Activated T-helper 1 cell treated with Interleukin-2 at 50 U/mL for 16 hours (primary cell): ENCODE measurements at regions not wholly inside any gene's neighbourhood (a gene's known extent, or its start where the extent isn't known, plus 50 kb on each side); places are given as distances from the start of the nearest gene placed in this dataset.
"Not testable (repeated sequence)": the region's sequence is repeated elsewhere in the genome, so short reads cannot be mapped to it uniquely, and the experiment has no call there.

Experiments used
- DNase-seq: peaks from one replicate; pipeline ENCODE4 v3.0.0-alpha.2; 2020; ENCODE audit warnings: low read depth

- DNase-seq, result no peak
These were observed 80.0 kb downstream of the GALR1 start for GRCh38 chr18:77329651-77330050.

- no peak for DNase-seq
These were observed 85.2 kb downstream of the GALR1 start for GRCh38 chr18:77334876-77335275.

- DNase-seq, result no peak
These were observed 88.0 kb downstream of the GALR1 start for GRCh38 chr18:77337604-77338003.

- no peak for DNase-seq
These were observed 89.4 kb downstream of the GALR1 start for GRCh38 chr18:77339093-77339492.

- DNase-seq, result no peak
These were observed 90.0 kb downstream of the GALR1 start for GRCh38 chr18:77339623-77340022.

- DNase-seq, result no peak
These were observed 91.2 kb downstream of the GALR1 start for GRCh38 chr18:77340815-77341214.

GRCh38 chr18:77341527-77342325 is 92.1 kb downstream of the GALR1 start:
- no peak for DNase-seq

GRCh38 chr18:77342736-77343135 is 93.1 kb downstream of the GALR1 start:
- no peak for DNase-seq

- DNase-seq, result no peak
These were observed 94.3 kb downstream of the GALR1 start for GRCh38 chr18:77343846-77344510.

- DNase-seq, result no peak
These were observed 95.3 kb downstream of the GALR1 start for GRCh38 chr18:77344786-77345500.

GRCh38 chr18:77346208-77346810 is 96.7 kb downstream of the GALR1 start:
- DNase-seq, result no peak

GRCh38 chr18:77353349-77353748 is 103.7 kb downstream of the GALR1 start:
- not testable (repeated sequence) for DNase-seq

- DNase-seq, result no peak
These were observed 110.1 kb downstream of the GALR1 start for GRCh38 chr18:77359561-77360314.

GRCh38 chr18:77360315-77361190 is 110.9 kb downstream of the GALR1 start:
- DNase-seq, result no peak

- no peak for DNase-seq
These were observed 111.7 kb downstream of the GALR1 start for GRCh38 chr18:77361382-77361781.

GRCh38 chr18:77365667-77366066 is 116.0 kb downstream of the GALR1 start:
- DNase-seq, result no peak

- no peak for DNase-seq
These were observed 116.5 kb downstream of the GALR1 start for GRCh38 chr18:77366067-77366719.

GRCh38 chr18:77366720-77367641 is 117.3 kb downstream of the GALR1 start:
- DNase-seq, result no peak

GRCh38 chr18:77369644-77370043 is 120.0 kb downstream of the GALR1 start:
- no peak for DNase-seq
